Hepatocyte (in vitro differentiated cells): ENCODE measurements at regions not wholly inside any gene's neighbourhood (a gene's known extent, or its start where the extent isn't known, plus 50 kb on each side); places are given as distances from the start of the nearest gene placed in this dataset.

Source experiments
- DNase-seq: peaks from one replicate; pipeline ENCODE4 v3.0.0-alpha.2; 2016; ENCODE audit warnings: low spot score
- H2AFZ ChIP-seq: fragments of 200-600 bp; sonication (generic); 2 replicates; pipeline ENCODE4 v1.6.0; 2016; ENCODE audit warnings: antibody characterized with exemption, mild to moderate bottlenecking
- H3K27ac ChIP-seq: fragments of 200-600 bp; sonication (generic); 2 replicates; pipeline ENCODE4 v1.5.1; 2016; ENCODE audit warnings: mild to moderate bottlenecking
- H3K27me3 ChIP-seq: fragments of 200-600 bp; sonication (generic); 2 replicates; pipeline ENCODE4 v1.6.1; 2016
- H3K36me3 ChIP-seq: fragments of 200-600 bp; sonication (generic); replicated peaks from 2 replicates; pipeline ENCODE4 v1.5.1; 2016; ENCODE audit warnings: low read depth; ENCODE audit not compliant: insufficient read depth
- H3K4me1 ChIP-seq: fragments of 200-600 bp; sonication (generic); 2 replicates; pipeline ENCODE4 v1.5.1; 2016; ENCODE audit warnings: mild to moderate bottlenecking, moderate library complexity; ENCODE audit not compliant: insufficient read depth
- H3K4me2 ChIP-seq: fragments of 200-600 bp; sonication (generic); 2 replicates; pipeline ENCODE4 v1.6.0; 2016
- H3K4me3 ChIP-seq: fragments of 200-600 bp; sonication (generic); 2 replicates; pipeline ENCODE4 v1.5.1; 2016; ENCODE audit warnings: mild to moderate bottlenecking
- H3K79me2 ChIP-seq: fragments of 200-600 bp; sonication (generic); 2 replicates; pipeline ENCODE4 v1.6.0; 2017; ENCODE audit warnings: mild to moderate bottlenecking
- H3K9me2 ChIP-seq: fragments of 200-600 bp; sonication (generic); replicated peaks from 2 replicates; pipeline ENCODE4 v1.6.0; 2017; ENCODE audit warnings: mild to moderate bottlenecking; ENCODE audit not compliant: insufficient read depth
- H3K9me3 ChIP-seq: fragments of 200-600 bp; sonication (generic); 2 replicates; pipeline ENCODE4 v1.5.1; 2016; ENCODE audit warnings: low read depth, mild to moderate bottlenecking
- H4K20me1 ChIP-seq: fragments of 200-600 bp; sonication (generic); 2 replicates; pipeline ENCODE4 v1.6.0; 2016; ENCODE audit warnings: mild to moderate bottlenecking; ENCODE audit not compliant: insufficient read depth, poor library complexity, severe bottlenecking
- CTCF ChIP-seq: fragments of 200-600 bp; sonication (generic); IDR thresholded peaks from 2 replicates; pipeline ENCODE4 v1.5.1; 2016; ENCODE audit warnings: antibody characterized with exemption, mild to moderate bottlenecking; ENCODE audit not compliant: poor library complexity
- EZH2 ChIP-seq: fragments of 200-600 bp; sonication (generic); IDR thresholded peaks from 2 replicates; pipeline ENCODE4 v1.6.1; 2016; ENCODE audit warnings: antibody characterized with exemption, mild to moderate bottlenecking, borderline replicate concordance
- EZH2phosphoT487 ChIP-seq: fragments of 200-600 bp; sonication (generic); IDR thresholded peaks from one replicate; pipeline ENCODE4 v1.6.1; 2018; ENCODE audit warnings: antibody characterized with exemption, mild to moderate bottlenecking, low read depth, moderate library complexity; ENCODE audit not compliant: unreplicated experiment, severe bottlenecking
- WGBS: methylation state at CpG from one replicate; pipeline ENCODE4 v1.1.6; 2016; ENCODE audit warnings: low lambda C conversion rate; ENCODE audit errors: missing lambda C conversion rate; 5-methylcytosine and 5-hydroxymethylcytosine counted together

GRCh38 chr4:126821152-126821551 lies 811.6 kb upstream of the INTU start:
- Histone ChIP-seq H3K9me3 (no peaks in the 10 kb centered on the region), H3K9me2 (no peaks in the 10 kb centered on the region), H3K4me1 (no peaks in the 10 kb centered on the region), H3K4me2 (no peak overlapping the region), H4K20me1 (no peaks in the 10 kb centered on the region), H3K27ac (no peak overlapping the region), H3K79me2 (no peaks in the 10 kb centered on the region), H3K36me3 (no peaks in the 10 kb centered on the region), H3K27me3 (no peaks in the 10 kb centered on the region), H3K4me3 (no peak overlapping the region), H2AFZ (no peak overlapping the region)
- TF ChIP-seq EZH2phosphoT487: no peak
- TF ChIP-seq EZH2: no peak
- TF ChIP-seq CTCF: no peak
- no peak for DNase-seq
- WGBS: 92% methylated on average over 1 of the region's 1 CpG

- Histone ChIP-seq H3K4me2 (no peak overlapping the region), H3K4me1 (no peaks in the 10 kb centered on the region), H3K27ac (no peak overlapping the region), H3K9me3 (no peaks in the 10 kb centered on the region), H3K27me3 (no peaks in the 10 kb centered on the region), H3K36me3 (no peaks in the 10 kb centered on the region), H3K79me2 (no peaks in the 10 kb centered on the region), H3K9me2 (no peaks in the 10 kb centered on the region), H3K4me3 (no peak overlapping the region), H4K20me1 (no peaks in the 10 kb centered on the region), H2AFZ (no peak overlapping the region)
- TF ChIP-seq CTCF (no peak), EZH2 (no peak), EZH2phosphoT487 (no peak)
- 80% methylated on average over 3 of the region's 3 CpGs for WGBS
- DNase-seq: no peak
These were observed 807.7 kb upstream of the INTU start for GRCh38 chr4:126825083-126825482.

GRCh38 chr4:126827669-126828068 lies 805.1 kb upstream of the INTU start:
- Histone ChIP-seq H3K27ac (no peak overlapping the region), H3K4me2 (no peak overlapping the region)

More at GRCh38 chr4:126827669-126828068, 805.1 kb upstream of the INTU start:
- H2AFZ ChIP-seq: no peak overlapping the region
- H3K36me3 ChIP-seq: no peaks in the 10 kb centered on the region
- H4K20me1 ChIP-seq: no peaks in the 10 kb centered on the region
- H3K4me1 ChIP-seq: no peaks in the 10 kb centered on the region
- TF ChIP-seq EZH2phosphoT487 (no peak), EZH2 (no peak), CTCF (no peak)
- no peak overlapping the region for H3K4me3 ChIP-seq
- no peak for DNase-seq
- H3K27me3 ChIP-seq: no peaks in the 10 kb centered on the region
- no peaks in the 10 kb centered on the region for H3K9me2 ChIP-seq
- H3K9me3 ChIP-seq: no peaks in the 10 kb centered on the region
- H3K79me2 ChIP-seq: no peaks in the 10 kb centered on the region
- WGBS: 41% methylated on average over 2 of the region's 2 CpGs
